SK-N-SH (cell line): ENCODE measurements at regions not wholly inside any gene's neighbourhood (a gene's known extent, or its start where the extent isn't known, plus 50 kb on each side); places are given as distances from the start of the nearest gene placed in this dataset.

Experiments
- FOSL2 ChIP-seq: IDR thresholded peaks from 2 replicates; pipeline ENCODE4 v1.4.0; 2012; ENCODE audit warnings: low read depth, mild to moderate bottlenecking, moderate library complexity, borderline replicate concordance
- FOXJ3 ChIP-seq: sonication (generic); formaldehyde crosslinking; IDR thresholded peaks from 2 replicates; pipeline ENCODE4 v1.5.1; 2020; ENCODE audit warnings: mild to moderate bottlenecking, missing genetic modification reagents
- MXI1 ChIP-seq: IDR thresholded peaks from 2 replicates; pipeline ENCODE4 v1.6.1; 2012; ENCODE audit warnings: mild to moderate bottlenecking, low read depth, low read length, improper control_type of control experiment
- NFIC ChIP-seq: IDR thresholded peaks from 2 replicates; pipeline ENCODE4 v1.4.0; 2012; ENCODE audit warnings: borderline replicate concordance
- POLR2AphosphoS5 ChIP-seq: IDR thresholded peaks from 2 replicates; pipeline ENCODE4 v1.6.1; 2012; ENCODE audit warnings: low read depth, low read length
- RAD21 ChIP-seq: IDR thresholded peaks from 2 replicates; pipeline ENCODE4 v1.6.1; 2012; ENCODE audit warnings: mild to moderate bottlenecking, low read length
- TF ChIP-seq, protein P1 (sequence below): fragments of 200-600 bp; sonication (generic); IDR thresholded peaks from 2 replicates; pipeline ENCODE4 v1.6.1; 2017; ENCODE audit warnings: antibody characterized with exemption, mild to moderate bottlenecking, moderate library complexity
- TF ChIP-seq, protein P2 (sequence below): IDR thresholded peaks from 2 replicates; pipeline ENCODE4; 2012

DNA sequence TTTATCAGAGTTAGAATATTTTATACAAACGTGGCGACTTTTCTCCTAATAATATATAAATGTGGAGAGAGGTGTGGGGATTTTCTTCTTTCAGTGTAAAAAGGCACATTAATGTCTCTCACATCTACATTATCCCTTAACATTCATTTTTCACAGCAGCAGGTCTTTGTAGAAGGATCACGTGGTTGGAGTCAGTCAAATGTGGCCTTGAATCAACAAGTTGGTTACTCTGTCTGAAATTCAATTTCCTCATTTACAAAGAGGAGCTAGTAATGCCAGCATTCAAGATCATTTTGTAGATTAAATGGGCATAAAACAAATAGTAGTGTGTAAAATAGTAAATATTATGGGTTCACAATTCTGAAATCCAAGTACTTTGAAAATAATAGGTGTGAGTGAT lies 183.1 kb upstream of the SEMA3E start:
- no peak for TF ChIP-seq MXI1
- no peak for TF ChIP-seq FOXJ3
- no peak for TF ChIP-seq RAD21
- TF ChIP-seq, protein P1, sequence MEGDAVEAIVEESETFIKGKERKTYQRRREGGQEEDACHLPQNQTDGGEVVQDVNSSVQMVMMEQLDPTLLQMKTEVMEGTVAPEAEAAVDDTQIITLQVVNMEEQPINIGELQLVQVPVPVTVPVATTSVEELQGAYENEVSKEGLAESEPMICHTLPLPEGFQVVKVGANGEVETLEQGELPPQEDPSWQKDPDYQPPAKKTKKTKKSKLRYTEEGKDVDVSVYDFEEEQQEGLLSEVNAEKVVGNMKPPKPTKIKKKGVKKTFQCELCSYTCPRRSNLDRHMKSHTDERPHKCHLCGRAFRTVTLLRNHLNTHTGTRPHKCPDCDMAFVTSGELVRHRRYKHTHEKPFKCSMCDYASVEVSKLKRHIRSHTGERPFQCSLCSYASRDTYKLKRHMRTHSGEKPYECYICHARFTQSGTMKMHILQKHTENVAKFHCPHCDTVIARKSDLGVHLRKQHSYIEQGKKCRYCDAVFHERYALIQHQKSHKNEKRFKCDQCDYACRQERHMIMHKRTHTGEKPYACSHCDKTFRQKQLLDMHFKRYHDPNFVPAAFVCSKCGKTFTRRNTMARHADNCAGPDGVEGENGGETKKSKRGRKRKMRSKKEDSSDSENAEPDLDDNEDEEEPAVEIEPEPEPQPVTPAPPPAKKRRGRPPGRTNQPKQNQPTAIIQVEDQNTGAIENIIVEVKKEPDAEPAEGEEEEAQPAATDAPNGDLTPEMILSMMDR: no peak
- TF ChIP-seq NFIC: no peak
- TF ChIP-seq POLR2AphosphoS5: no peak
- no peak for TF ChIP-seq FOSL2
- TF ChIP-seq, protein P2, sequence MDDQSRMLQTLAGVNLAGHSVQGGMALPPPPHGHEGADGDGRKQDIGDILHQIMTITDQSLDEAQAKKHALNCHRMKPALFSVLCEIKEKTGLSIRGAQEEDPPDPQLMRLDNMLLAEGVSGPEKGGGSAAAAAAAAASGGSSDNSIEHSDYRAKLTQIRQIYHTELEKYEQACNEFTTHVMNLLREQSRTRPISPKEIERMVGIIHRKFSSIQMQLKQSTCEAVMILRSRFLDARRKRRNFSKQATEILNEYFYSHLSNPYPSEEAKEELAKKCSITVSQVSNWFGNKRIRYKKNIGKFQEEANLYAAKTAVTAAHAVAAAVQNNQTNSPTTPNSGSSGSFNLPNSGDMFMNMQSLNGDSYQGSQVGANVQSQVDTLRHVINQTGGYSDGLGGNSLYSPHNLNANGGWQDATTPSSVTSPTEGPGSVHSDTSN: no peak
